PFSK-1 (cell line): ENCODE measurements at regions not wholly inside any gene's neighbourhood (a gene's known extent, or its start where the extent isn't known, plus 50 kb on each side); places are given as distances from the start of the nearest gene placed in this dataset.

Source experiments
- POLR2AphosphoS5 ChIP-seq: IDR thresholded peaks from 2 replicates; pipeline ENCODE4 v1.6.1; 2012; ENCODE audit warnings: low read depth, mild to moderate bottlenecking, control low read depth, low read length, moderate library complexity
- SIN3A ChIP-seq: IDR thresholded peaks from 2 replicates; pipeline ENCODE4 v1.6.1; 2012; ENCODE audit warnings: mild to moderate bottlenecking, low read length, moderate library complexity, borderline replicate concordance; ENCODE audit not compliant: insufficient read depth

DNA sequence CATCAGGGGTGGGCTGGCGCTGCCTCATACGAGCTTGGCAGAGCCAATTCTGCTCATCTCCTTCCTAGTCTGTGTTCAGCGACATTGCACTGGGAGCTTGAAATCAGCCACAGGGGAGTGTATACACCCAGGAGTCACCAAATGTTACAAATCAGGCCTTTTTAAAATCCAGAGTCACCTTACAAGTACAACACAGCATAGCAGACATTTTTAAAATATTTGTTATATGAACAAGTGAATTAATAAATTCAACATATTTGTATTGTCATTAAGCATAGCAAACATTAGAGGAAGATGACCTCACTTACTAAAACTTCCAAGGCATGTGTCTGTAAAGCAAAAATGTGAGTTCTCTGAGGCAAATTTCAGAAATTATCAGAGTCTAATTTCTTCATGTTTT, 210.0 kb downstream of the HLX start:
- TF ChIP-seq SIN3A (no peak), POLR2AphosphoS5 (no peak)
